Type B pancreatic cell (in vitro differentiated cells): ENCODE measurements at regions not wholly inside any gene's neighbourhood (a gene's known extent, or its start where the extent isn't known, plus 50 kb on each side); places are given as distances from the start of the nearest gene placed in this dataset.

Experiments
- DNase-seq: peaks from one replicate; pipeline ENCODE4 v3.0.0; 2021; ENCODE audit warnings: mixed read lengths; ENCODE audit not compliant: unreplicated experiment; ENCODE audit errors: extremely low spot score
- H3K27ac Mint-ChIP-seq: 2 replicates; pipeline ENCODE4 v1.8.0; 2021; ENCODE audit warnings: mild to moderate bottlenecking, mixed read lengths
- H3K27me3 Mint-ChIP-seq: 2 replicates; pipeline ENCODE4 v1.8.0; 2021; ENCODE audit warnings: mixed read lengths
- H3K36me3 Mint-ChIP-seq: 2 replicates; pipeline ENCODE4 v1.8.0; 2021; ENCODE audit warnings: mixed read lengths
- H3K4me1 Mint-ChIP-seq: one replicate; pipeline ENCODE4 v1.8.0; 2021; ENCODE audit warnings: mixed read lengths; ENCODE audit not compliant: unreplicated experiment
- H3K4me3 Mint-ChIP-seq: 2 replicates; pipeline ENCODE4 v1.8.0; 2021; ENCODE audit warnings: mild to moderate bottlenecking, mixed read lengths
- H3K9me3 Mint-ChIP-seq: 2 replicates; pipeline ENCODE4 v1.8.0; 2021; ENCODE audit warnings: mixed read lengths
- TF ChIP-seq, protein P1 (sequence below): fragments of 200-600 bp; sonication (generic); conservative IDR thresholded peaks from 2 replicates; pipeline ENCODE4 v1.5.0; 2021; ENCODE audit warnings: antibody characterized with exemption, mild to moderate bottlenecking

DNA sequence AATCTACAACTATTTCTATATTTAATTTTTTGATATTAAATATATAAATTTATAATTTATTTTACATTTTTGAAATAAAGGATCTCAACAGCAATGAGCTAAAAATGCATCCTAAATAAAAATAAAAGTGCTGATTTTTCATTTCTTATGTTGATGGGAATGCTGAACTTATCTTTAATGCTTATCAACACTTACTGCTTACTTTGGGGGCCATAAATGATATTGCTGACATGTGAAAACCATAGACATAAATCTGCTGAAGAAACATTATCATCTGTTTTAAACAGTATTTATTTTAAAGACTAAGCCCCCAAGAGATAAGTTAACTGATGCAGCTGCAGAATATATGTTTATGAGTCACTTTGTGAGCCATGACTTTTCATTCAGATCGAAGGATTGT, 594.1 kb upstream of the PKN2 start:
- Mint-ChIP-seq H3K4me3 (no peak overlapping the region), H3K9me3 (peaks cover 6% of the 10 kb centered on the region)

DNA sequence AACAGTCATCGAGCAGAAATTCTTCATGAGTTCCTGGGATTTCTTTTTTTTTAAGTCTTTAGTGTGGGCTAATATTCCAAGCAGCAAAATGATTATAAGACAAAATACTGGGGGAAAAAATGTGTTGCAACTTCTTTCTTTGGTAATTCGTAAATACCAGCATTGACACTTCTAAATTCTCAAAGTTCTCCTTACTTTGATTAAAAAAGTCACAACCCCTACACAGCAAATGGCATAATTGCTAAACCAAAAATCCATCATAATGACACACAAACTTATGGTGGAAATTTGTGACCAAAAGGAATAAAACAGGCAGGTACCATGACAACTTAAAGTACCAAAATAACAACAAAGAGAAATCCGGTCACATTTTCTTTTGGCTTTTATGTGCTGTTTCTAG, 585.2 kb upstream of the PKN2 start:
- Mint-ChIP-seq H3K4me3 (peak overlapping the region; percentile 30), H3K4me1 (no peaks in the 10 kb centered on the region), H3K27me3 (no peaks in the 10 kb centered on the region), H3K27ac (peak overlapping the region; percentile 71), H3K9me3 (no peaks in the 10 kb centered on the region), H3K36me3 (no peaks in the 10 kb centered on the region)
- TF ChIP-seq, protein P1, sequence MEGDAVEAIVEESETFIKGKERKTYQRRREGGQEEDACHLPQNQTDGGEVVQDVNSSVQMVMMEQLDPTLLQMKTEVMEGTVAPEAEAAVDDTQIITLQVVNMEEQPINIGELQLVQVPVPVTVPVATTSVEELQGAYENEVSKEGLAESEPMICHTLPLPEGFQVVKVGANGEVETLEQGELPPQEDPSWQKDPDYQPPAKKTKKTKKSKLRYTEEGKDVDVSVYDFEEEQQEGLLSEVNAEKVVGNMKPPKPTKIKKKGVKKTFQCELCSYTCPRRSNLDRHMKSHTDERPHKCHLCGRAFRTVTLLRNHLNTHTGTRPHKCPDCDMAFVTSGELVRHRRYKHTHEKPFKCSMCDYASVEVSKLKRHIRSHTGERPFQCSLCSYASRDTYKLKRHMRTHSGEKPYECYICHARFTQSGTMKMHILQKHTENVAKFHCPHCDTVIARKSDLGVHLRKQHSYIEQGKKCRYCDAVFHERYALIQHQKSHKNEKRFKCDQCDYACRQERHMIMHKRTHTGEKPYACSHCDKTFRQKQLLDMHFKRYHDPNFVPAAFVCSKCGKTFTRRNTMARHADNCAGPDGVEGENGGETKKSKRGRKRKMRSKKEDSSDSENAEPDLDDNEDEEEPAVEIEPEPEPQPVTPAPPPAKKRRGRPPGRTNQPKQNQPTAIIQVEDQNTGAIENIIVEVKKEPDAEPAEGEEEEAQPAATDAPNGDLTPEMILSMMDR = no peak
- no peak for DNase-seq

More for the DNA sequence above, 594.1 kb upstream of the PKN2 start:
- Mint-ChIP-seq H3K27me3 (peaks cover 4% of the 10 kb centered on the region), H3K4me1 (no peaks in the 10 kb centered on the region), H3K27ac (no peak overlapping the region), H3K36me3 (no peaks in the 10 kb centered on the region)
- no peak for DNase-seq
- TF ChIP-seq, protein P1 = no peak

DNA sequence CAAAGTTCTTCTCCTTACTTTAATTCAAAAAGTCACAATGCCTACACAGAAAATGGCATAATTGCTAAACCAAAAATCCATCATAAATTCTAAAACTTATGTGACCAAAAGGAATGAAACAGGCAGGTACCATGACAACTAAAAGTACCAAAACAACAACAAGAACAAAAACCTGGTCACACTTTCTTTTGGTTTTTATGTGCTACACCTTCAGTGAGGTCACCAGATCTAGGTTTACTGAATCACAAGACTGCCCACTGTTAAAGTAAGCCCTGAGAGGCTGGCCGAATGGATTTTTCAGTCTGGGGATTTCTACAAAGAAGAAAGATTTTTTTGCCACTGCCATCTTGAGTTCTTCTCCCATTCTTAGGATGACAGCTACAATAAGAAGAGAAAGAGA, 583.0 kb upstream of the PKN2 start:
- TF ChIP-seq, protein P1 = no peak
- Mint-ChIP-seq H3K27me3 (no peaks in the 10 kb centered on the region), H3K36me3 (no peaks in the 10 kb centered on the region), H3K4me3 (no peak overlapping the region), H3K9me3 (no peaks in the 10 kb centered on the region), H3K4me1 (no peaks in the 10 kb centered on the region), H3K27ac (peak overlapping the region; percentile 2)
- no peak for DNase-seq

DNA sequence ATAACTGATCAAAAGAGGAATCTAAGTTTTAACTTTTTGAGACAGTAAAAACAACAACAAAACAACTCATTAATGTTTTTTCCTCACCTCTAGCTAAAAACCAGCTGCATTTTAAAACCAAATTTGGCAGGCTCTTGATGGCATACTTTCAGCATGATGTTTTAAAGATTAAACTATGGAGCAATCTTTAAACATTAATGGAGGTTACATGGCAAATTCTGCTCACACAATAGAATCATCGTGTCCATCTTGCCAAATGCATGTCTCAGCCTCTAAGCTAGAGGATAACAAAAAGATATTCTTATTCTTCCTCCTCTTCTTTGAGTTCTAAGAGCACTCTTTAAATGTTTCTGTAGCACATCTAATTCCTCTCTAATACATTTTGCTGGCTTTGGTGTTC, 579.8 kb upstream of the PKN2 start:
- Mint-ChIP-seq H3K9me3 (no peaks in the 10 kb centered on the region), H3K36me3 (no peaks in the 10 kb centered on the region), H3K27ac (no peak overlapping the region), H3K4me3 (no peak overlapping the region), H3K27me3 (no peaks in the 10 kb centered on the region), H3K4me1 (no peaks in the 10 kb centered on the region)
- TF ChIP-seq, protein P1 = no peak
- DNase-seq = no peak

DNA sequence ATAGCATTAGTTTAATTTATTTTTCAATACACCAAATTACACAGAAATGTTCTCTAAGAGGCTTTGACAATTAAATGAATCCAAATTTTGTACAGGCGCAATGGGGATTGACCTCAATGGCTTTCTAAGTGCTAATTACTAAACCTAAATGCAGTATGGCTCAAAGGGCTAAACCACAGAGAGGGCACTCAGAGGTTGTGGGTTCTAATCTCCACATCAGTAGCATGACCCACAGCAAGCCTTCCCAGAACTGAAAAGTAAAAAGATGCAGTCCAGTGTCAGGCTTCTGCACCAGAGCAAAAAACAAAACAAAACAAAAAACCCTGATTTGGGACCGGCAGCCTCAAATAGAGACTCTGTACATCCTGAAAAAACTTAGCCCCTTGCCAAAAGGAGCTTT, 579.2 kb upstream of the PKN2 start:
- no peaks in the 10 kb centered on the region for H3K9me3 Mint-ChIP-seq

More for the DNA sequence above, 579.2 kb upstream of the PKN2 start:
- no peaks in the 10 kb centered on the region for H3K36me3 Mint-ChIP-seq
- no peak overlapping the region for H3K4me3 Mint-ChIP-seq
- H3K4me1 Mint-ChIP-seq = no peaks in the 10 kb centered on the region
- TF ChIP-seq, protein P1 = no peak
- no peak for DNase-seq
- no peak overlapping the region for H3K27ac Mint-ChIP-seq
- H3K27me3 Mint-ChIP-seq = no peaks in the 10 kb centered on the region
